Activated T-helper 2 cell treated with anti-CD3 and anti-CD28 coated beads, Interferon-gamma antibody, Interleukin-2, Interleukin-4, amounts not matched to agents 10 μg/mL and 5 μg/mL and 100 μg/mL, durations not matched to agents 14 hours and 24 hours and 36 hours (primary cell): ENCODE measurements at regions not wholly inside any gene's neighbourhood (a gene's known extent, or its start where the extent isn't known, plus 50 kb on each side); places are given as distances from the start of the nearest gene placed in this dataset.

ENCODE experiments used
- DNase-seq: peaks from one replicate; pipeline ENCODE4 v3.0.0; 2021; ENCODE audit warnings: low spot score
- H3K27ac Mint-ChIP-seq: one replicate; pipeline ENCODE4 v1.8.0; 2021; ENCODE audit warnings: mixed read lengths
- H3K27me3 Mint-ChIP-seq: one replicate; pipeline ENCODE4 v1.8.0; 2021; ENCODE audit warnings: low read depth, mixed read lengths
- H3K36me3 Mint-ChIP-seq: one replicate; pipeline ENCODE4 v1.8.0; 2021; ENCODE audit warnings: low read depth, mixed read lengths
- H3K4me1 Mint-ChIP-seq: one replicate; pipeline ENCODE4 v1.8.0; 2021; ENCODE audit warnings: low read depth, mixed read lengths
- H3K4me3 Mint-ChIP-seq: one replicate; pipeline ENCODE4 v1.8.0; 2021; ENCODE audit warnings: low read depth, mild to moderate bottlenecking, moderate library complexity, mixed read lengths
- H3K9me3 Mint-ChIP-seq: one replicate; pipeline ENCODE4 v1.8.0; 2021; ENCODE audit warnings: mixed read lengths
- intact Hi-C: fragments of 100-400 bp; cut with micrococcal nuclease; formaldehyde crosslinking; loops from one replicate; pipeline ENCODE4 v1.15.1; 2023

DNA sequence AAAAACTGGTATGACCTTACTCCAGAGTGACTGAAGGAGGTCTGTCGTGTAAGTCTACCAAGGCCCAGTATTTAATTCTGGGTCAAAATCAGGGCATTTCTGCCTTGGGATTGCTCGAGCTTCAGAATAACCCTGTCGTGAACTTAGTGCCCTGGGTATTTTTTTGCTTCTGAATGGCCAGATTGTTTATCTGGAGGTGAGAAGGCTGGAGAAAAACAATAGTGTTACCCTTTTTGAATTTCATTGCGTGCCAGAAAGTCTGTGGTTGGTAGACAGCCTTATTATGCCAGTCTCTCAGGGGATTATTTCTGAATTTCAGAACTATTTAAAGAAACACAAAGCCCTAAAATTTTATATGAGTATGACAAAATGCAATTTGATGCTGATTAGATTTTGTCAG lies 323.4 kb downstream of the CSNK1G3 start:
- Mint-ChIP-seq H3K4me3 (no peak overlapping the region), H3K4me1 (no peaks in the 10 kb centered on the region), H3K9me3 (no peaks in the 10 kb centered on the region), H3K27me3 (no peaks in the 10 kb centered on the region), H3K27ac (no peak overlapping the region), H3K36me3 (no peaks in the 10 kb centered on the region)
- intact Hi-C loops = no loop called here
- no peak for DNase-seq

DNA sequence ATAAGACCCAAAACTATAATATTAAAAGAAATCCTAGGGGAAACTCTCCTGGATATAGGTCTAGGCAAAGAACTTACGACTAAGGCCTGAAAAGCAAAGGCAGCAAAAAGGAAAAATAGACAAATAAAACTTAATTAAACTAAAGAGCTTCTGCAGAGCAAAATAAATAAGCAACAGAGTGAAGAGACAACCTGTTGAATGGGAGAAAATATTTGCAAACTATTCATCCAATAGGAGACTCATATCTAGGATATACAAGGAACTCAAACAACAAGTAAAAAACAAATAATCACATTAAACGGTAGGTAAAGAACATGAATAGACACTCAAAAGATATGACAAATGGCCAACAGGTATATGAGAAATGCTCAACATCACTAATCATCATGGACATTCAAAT lies 318.6 kb downstream of the CSNK1G3 start:
- DNase-seq = no peak
- Mint-ChIP-seq H3K27ac (no peak overlapping the region), H3K9me3 (no peaks in the 10 kb centered on the region), H3K36me3 (no peaks in the 10 kb centered on the region), H3K4me3 (no peak overlapping the region), H3K4me1 (no peaks in the 10 kb centered on the region), H3K27me3 (no peaks in the 10 kb centered on the region)
- intact Hi-C loops = no loop called here

DNA sequence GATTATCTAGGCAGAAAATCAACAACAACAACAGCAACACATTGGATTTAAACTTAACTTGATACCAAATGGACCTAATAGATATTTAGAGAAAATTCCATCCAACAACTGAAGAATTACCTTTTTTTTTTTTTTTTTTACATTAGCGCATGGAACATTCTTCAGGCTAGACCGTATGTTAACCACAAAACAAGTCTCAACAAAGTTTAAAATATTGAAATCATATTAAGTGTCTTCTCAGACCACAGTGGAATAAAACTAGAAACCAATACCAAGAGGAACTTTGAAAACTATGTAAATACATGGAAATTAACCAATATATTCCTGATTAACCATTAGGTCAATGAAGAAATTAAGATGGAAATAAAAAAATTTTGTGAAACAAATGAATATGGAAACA lies 315.8 kb downstream of the CSNK1G3 start:
- no peak overlapping the region for H3K4me3 Mint-ChIP-seq
- no peaks in the 10 kb centered on the region for H3K9me3 Mint-ChIP-seq
- DNase-seq = no peak
- no peaks in the 10 kb centered on the region for H3K4me1 Mint-ChIP-seq
- intact Hi-C loops = no loop called here
- no peaks in the 10 kb centered on the region for H3K36me3 Mint-ChIP-seq
- H3K27ac Mint-ChIP-seq = no peak overlapping the region
- H3K27me3 Mint-ChIP-seq = no peaks in the 10 kb centered on the region

DNA sequence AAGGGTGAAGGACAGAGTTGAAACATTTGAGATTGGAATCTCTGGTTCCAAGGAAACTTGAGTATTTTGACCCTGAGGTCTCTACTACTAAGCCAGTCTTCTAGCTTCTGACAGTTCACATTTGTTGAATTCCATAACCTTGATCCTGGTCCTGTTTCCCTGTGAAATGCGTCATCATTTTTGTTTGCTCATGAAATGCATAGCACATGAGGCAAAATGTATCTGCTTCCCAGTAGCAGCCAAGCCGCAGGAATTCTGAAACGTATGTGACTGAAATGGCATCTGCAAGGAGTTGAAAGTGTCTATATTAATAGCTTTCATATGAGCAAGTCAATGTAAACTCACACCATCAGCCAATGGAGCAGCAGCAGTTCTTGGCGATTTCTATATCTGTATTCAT lies 307.9 kb downstream of the CSNK1G3 start:
- no peak for DNase-seq
- Mint-ChIP-seq H3K27me3 (no peaks in the 10 kb centered on the region), H3K4me1 (no peaks in the 10 kb centered on the region), H3K9me3 (no peaks in the 10 kb centered on the region), H3K27ac (no peak overlapping the region), H3K36me3 (no peaks in the 10 kb centered on the region), H3K4me3 (no peak overlapping the region)
- intact Hi-C loops = no loop called here

DNA sequence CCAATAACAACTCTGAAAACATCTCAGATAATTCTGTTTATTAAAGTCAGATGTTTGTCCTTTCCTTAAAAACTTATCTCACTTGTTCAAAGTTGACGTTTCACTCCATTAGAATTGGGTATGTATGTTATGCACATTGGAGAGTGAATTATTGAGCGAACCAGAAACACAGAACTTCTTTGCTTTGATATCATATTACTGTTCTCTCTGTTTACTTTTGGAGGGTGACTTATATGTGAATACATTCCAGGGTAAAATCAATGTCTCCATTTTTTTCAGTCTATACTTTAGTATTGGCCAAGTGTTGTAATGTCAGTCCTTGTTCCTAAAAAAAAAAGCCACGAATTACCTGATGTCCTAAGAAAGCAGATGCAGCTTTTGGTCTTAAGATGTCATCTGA lies 307.4 kb downstream of the CSNK1G3 start:
- Mint-ChIP-seq H3K9me3 (no peaks in the 10 kb centered on the region), H3K36me3 (no peaks in the 10 kb centered on the region), H3K4me1 (no peaks in the 10 kb centered on the region), H3K27ac (no peak overlapping the region), H3K4me3 (no peak overlapping the region), H3K27me3 (no peaks in the 10 kb centered on the region)
- intact Hi-C loops = no loop called here
- no peak for DNase-seq

DNA sequence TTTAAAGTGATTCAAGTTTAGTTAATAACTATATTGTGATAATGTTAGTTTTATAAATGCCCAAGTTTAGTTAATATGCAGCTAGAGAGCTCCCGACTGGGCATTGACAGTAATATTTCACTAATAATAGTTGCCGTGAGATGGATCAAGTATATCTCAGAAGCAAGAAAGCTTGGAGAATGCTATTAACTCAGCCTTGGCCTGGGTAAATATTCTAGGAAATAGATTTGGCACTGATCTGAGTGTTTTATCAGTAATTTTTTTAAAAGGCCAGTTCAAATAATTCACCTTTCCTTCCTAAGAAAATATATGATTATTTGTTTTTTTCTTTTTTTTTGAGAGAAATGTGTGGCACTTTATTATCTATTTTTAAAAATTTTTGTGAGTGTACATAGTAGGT lies 305.3 kb downstream of the CSNK1G3 start:
- Mint-ChIP-seq H3K4me1 (no peaks in the 10 kb centered on the region), H3K27ac (no peak overlapping the region), H3K36me3 (no peaks in the 10 kb centered on the region), H3K9me3 (no peaks in the 10 kb centered on the region), H3K4me3 (no peak overlapping the region), H3K27me3 (no peaks in the 10 kb centered on the region)
- no peak for DNase-seq
- intact Hi-C loops = no loop called here

DNA sequence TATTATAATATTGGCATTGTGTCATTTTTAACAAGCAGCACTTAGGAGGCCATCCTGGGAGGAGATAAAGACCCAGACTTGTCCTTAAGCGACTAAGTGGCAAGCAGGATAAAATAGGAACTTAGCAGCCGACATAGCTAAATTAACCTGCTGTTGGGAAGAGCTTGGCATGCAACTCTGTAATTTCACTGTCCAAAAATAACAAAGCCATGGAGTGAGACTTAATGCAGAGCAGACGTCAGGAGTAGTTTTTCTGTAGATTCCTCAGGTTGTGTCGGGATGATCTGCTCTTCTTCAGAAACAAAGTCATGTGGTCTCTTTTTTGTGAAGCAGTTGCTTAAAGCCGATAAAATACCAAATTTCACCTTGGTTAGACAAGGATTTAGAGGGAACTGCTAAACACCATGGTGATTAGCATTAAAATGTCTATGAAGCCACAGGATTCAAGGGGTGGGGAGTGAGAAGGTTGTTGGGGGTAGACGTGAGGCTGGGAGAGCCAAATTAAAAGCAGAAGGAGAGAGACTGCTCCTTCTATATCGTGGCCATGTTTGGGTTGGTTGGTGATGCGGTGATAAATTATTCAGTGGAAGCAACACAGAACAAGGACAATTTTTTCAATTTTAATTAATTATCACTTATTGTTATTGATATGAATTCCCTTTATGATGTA lies 303.0 kb downstream of the CSNK1G3 start:
- H3K4me1 Mint-ChIP-seq = no peaks in the 10 kb centered on the region
- no peaks in the 10 kb centered on the region for H3K27me3 Mint-ChIP-seq
- no peak for DNase-seq
- H3K9me3 Mint-ChIP-seq = no peaks in the 10 kb centered on the region
- intact Hi-C loops = no loop called here
- no peaks in the 10 kb centered on the region for H3K36me3 Mint-ChIP-seq
- H3K27ac Mint-ChIP-seq = no peak overlapping the region
- H3K4me3 Mint-ChIP-seq = no peak overlapping the region

DNA sequence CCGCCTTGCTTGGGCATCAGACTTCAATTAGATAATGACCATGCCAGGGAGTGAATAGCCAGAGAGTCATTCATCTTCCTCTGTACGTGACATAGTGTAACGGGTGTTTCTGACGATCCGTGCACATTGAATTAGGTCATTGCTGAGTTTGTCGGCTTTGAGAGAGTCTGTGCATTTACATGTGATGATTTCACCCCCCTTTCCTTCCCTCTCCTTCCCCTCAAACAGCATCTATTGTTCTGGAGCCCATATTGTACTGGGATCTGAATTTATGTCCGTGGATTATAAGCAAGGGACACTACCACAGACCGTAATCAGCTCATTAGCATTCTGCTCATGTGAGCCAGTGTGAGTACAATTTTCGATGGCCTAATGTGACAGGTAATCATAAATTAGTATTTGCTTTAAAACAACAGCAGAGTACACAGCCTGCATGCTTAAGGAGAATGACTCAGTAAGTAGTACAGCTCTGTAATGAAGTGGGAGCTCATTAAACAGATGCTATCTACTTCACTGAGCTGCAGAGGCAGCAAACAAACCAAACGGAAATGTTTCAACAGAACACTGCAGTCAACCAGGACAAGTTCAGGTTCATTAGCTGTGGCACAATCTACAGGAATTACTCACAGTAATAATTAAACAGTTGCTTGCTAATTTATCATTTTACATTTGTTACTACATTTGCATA lies 302.1 kb downstream of the CSNK1G3 start:
- Mint-ChIP-seq H3K4me3 (no peak overlapping the region), H3K9me3 (no peaks in the 10 kb centered on the region), H3K27me3 (no peaks in the 10 kb centered on the region), H3K4me1 (no peaks in the 10 kb centered on the region), H3K36me3 (no peaks in the 10 kb centered on the region), H3K27ac (no peak overlapping the region)
- intact Hi-C loops = no loop called here
- no peak for DNase-seq

DNA sequence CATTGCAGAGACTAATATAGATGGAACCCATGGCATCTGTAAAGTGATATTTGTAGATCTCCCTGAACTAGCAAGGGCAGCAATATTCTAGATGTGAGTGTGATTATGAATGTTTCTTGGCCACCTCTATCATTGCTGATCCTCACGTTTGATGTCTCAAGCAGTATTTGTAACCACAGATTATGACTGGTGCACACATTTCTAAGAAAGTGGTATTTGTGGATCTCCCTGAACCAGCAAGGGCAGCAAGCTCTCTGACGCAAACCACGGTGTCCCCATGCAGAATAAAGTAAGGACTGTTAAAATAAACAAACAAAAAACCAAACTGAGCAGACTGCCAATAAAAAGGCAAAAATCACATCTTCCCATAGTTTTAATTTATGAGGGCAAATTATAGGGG lies 301.3 kb downstream of the CSNK1G3 start:
- Mint-ChIP-seq H3K9me3 (no peaks in the 10 kb centered on the region), H3K36me3 (no peaks in the 10 kb centered on the region), H3K4me1 (no peaks in the 10 kb centered on the region), H3K27me3 (no peaks in the 10 kb centered on the region), H3K4me3 (no peak overlapping the region), H3K27ac (no peak overlapping the region)
- intact Hi-C loops = no loop called here
- no peak for DNase-seq

DNA sequence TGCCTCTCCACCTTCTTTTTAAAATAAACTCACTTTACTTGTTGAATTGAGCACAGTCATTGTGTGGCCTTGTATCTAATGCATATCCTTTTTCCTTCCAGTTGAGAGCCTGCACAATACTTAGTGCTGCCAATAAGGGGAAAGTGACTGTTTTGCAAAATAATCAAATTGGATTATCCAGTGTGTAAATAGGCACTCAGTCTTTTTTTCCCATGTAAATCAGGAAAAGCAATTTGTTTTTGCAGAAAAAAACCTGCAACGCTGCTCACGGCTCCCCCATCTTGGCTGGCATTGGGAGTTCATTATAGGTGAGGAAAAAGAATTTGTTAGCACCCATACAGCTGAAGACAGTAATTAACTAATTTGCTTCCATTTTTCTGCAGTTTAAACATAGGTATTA lies 299.9 kb downstream of the CSNK1G3 start:
- Mint-ChIP-seq H3K36me3 (no peaks in the 10 kb centered on the region), H3K27ac (no peak overlapping the region), H3K4me1 (no peaks in the 10 kb centered on the region), H3K9me3 (no peaks in the 10 kb centered on the region), H3K4me3 (no peak overlapping the region), H3K27me3 (no peaks in the 10 kb centered on the region)
- intact Hi-C loops = no loop called here
- no peak for DNase-seq

DNA sequence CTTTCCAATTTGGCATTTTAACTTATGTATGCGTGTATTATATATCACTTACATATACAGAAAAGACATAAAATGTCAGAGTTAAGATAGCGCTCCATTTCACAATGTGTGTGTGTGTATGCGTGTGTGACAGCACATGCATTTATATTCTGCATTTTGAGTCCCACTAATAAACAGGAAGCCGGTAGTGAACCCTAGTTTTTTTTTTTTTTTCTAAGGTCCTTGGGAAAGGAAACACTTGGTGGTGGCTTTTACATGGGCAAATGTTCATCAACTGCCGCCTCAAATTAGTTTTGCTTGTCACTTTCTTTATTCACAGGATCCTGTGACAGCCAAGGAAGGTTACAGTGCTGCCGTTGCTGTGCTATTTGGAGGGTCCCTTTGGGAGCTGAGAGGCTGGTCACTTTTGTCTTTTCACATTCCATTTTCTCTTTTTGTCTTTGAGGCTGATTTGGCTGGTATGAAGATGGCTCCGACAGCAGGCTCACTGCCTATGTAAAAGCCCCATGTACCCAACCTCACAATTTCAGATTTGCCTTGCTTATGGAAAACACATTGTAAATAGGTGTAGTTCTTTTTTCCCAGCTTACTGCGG lies 298.9 kb downstream of the CSNK1G3 start:
- Mint-ChIP-seq H3K4me1 (no peaks in the 10 kb centered on the region), H3K27me3 (no peaks in the 10 kb centered on the region), H3K9me3 (no peaks in the 10 kb centered on the region), H3K4me3 (no peak overlapping the region), H3K27ac (no peak overlapping the region), H3K36me3 (no peaks in the 10 kb centered on the region)
- DNase-seq = no peak
- intact Hi-C loops = no loop called here

DNA sequence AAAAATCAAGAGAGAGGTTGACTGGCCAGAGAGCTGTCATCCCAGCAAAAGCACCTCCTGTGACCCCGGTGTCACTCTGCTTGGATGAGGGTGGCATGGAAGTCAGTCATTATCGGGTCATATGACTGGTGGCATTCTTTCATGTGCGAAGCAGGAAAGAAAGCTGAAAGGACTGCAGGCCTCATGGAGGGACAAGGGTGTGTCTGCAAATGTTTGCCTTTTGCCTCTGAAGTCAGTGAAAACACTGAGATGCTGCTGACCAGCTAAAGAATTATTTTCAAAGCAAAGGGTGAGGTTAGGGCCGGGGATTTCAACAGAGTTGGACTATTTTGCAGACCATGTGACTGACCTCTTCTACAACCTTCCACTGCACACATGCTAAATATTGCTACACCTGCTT lies 298.3 kb downstream of the CSNK1G3 start:
- H3K36me3 Mint-ChIP-seq = no peaks in the 10 kb centered on the region
- intact Hi-C loops = no loop called here
- no peaks in the 10 kb centered on the region for H3K27me3 Mint-ChIP-seq
- H3K4me1 Mint-ChIP-seq = no peaks in the 10 kb centered on the region
- no peak for DNase-seq
- no peak overlapping the region for H3K4me3 Mint-ChIP-seq
- H3K27ac Mint-ChIP-seq = no peak overlapping the region
- H3K9me3 Mint-ChIP-seq = no peaks in the 10 kb centered on the region

DNA sequence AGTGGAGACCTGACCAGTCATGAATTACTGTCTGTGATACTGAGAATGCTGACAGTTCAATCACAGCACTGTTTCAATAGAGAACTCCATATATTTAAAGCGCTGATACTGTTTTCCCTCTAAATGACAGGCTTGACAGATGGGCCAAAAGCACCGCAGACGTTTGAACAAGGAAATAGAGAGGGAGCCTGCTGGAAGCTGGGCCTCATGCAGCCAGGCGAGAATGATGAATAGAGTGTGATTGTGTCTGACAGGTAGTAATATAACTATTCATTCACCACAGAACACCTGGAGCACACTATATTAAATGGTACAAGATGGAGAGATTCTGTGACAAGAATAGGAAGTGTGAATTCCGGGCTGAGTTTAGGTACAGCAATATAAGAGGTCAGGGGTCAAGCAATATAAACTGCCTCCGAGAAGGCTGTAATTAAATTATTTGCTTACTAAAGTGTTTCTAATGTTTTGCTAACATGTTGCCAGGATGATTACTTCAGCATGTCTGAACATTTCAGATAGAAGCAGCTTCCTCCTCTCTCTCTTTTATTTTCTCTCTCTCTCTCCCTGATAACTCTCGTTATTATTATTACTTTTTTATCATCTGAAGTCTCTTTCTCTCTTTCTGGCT lies 297.7 kb downstream of the CSNK1G3 start:
- no peak overlapping the region for H3K27ac Mint-ChIP-seq
- no peaks in the 10 kb centered on the region for H3K4me1 Mint-ChIP-seq

More for the DNA sequence above, 297.7 kb downstream of the CSNK1G3 start:
- Mint-ChIP-seq H3K9me3 (no peaks in the 10 kb centered on the region), H3K4me3 (no peak overlapping the region), H3K27me3 (no peaks in the 10 kb centered on the region), H3K36me3 (no peaks in the 10 kb centered on the region)
- intact Hi-C loops = no loop called here
- DNase-seq = no peak
